Astrocyte (in vitro differentiated cells and primary cell): ENCODE measurements at regions not wholly inside any gene's neighbourhood (a gene's known extent, or its start where the extent isn't known, plus 50 kb on each side); places are given as distances from the start of the nearest gene placed in this dataset.

Experiments
- EZH2 ChIP-seq: IDR thresholded peaks from 2 replicates; pipeline ENCODE4 v1.6.1; 2012; ENCODE audit warnings: mild to moderate bottlenecking, low read length, inconsistent platforms; ENCODE audit not compliant: insufficient read depth
- TF ChIP-seq, protein P1 (sequence below): IDR thresholded peaks from 2 replicates; pipeline ENCODE4 v1.5.1; 2011; ENCODE audit warnings: low read depth, mild to moderate bottlenecking, inconsistent platforms, low read length, moderate library complexity; ENCODE audit not compliant: insufficient read depth

DNA sequence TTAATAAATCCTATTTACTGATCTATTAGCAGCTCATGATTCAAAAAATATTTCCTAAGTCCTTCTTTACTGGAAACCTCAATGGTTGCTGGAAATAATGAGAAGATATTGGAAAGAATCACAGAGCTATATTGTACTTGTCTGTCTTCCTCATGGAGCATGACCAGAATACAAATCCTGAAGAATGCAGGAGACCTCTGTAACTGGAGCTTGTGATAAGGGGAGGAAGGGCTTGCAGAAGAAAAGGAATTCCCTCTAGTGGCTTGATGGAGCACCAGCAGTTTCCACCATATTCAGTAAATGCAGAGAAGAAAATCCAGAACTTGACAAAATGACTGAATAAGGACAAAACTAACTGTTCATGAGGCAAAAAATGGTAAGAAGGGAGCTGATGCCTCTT is 1333.1 kb downstream of the EFNB2 start:
- TF ChIP-seq, protein P1, sequence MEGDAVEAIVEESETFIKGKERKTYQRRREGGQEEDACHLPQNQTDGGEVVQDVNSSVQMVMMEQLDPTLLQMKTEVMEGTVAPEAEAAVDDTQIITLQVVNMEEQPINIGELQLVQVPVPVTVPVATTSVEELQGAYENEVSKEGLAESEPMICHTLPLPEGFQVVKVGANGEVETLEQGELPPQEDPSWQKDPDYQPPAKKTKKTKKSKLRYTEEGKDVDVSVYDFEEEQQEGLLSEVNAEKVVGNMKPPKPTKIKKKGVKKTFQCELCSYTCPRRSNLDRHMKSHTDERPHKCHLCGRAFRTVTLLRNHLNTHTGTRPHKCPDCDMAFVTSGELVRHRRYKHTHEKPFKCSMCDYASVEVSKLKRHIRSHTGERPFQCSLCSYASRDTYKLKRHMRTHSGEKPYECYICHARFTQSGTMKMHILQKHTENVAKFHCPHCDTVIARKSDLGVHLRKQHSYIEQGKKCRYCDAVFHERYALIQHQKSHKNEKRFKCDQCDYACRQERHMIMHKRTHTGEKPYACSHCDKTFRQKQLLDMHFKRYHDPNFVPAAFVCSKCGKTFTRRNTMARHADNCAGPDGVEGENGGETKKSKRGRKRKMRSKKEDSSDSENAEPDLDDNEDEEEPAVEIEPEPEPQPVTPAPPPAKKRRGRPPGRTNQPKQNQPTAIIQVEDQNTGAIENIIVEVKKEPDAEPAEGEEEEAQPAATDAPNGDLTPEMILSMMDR: peak; percentile 65
- no peak for TF ChIP-seq EZH2
